Stimulated activated CD4-positive, alpha-beta T cell treated with anti-CD3 and anti-CD28 coated beads, TNF-alpha, amount 100 ng/mL, for 4 hours (primary cell): ENCODE measurements at regions not wholly inside any gene's neighbourhood (a gene's known extent, or its start where the extent isn't known, plus 50 kb on each side); places are given as distances from the start of the nearest gene placed in this dataset.

ENCODE experiments used
- DNase-seq, 3 experiments: peaks; one replicate each; pipeline ENCODE4 v3.0.0-alpha.2; 2020; ENCODE audit warnings: low read depth in 3 of 3

GRCh38 chr5:175034924-175035323 lies 310.5 kb downstream of the MSX2 start:
- DNase-seq, result no peak

GRCh38 chr5:175032741-175033151 lies 308.4 kb downstream of the MSX2 start:
- no peak for DNase-seq

GRCh38 chr5:175032013-175032412 lies 307.6 kb downstream of the MSX2 start:
- DNase-seq, result no peak

- DNase-seq, result no peak
Observed at GRCh38 chr5:175027390-175027789, 303.0 kb downstream of the MSX2 start.

GRCh38 chr5:175025077-175025476 lies 300.7 kb downstream of the MSX2 start:
- DNase-seq, result no peak

GRCh38 chr5:175021841-175022625 lies 297.7 kb downstream of the MSX2 start:
- no peak for DNase-seq

- DNase-seq, result no peak
Observed at GRCh38 chr5:175021321-175021720, 296.9 kb downstream of the MSX2 start.

- DNase-seq, result no peak
Observed at GRCh38 chr5:175015028-175015685, 290.8 kb downstream of the MSX2 start.

GRCh38 chr5:175013251-175013650 lies 288.9 kb downstream of the MSX2 start:
- no peak for DNase-seq

GRCh38 chr5:175012267-175012666 lies 287.9 kb downstream of the MSX2 start:
- DNase-seq, result no peak

GRCh38 chr5:175003531-175003930 lies 279.1 kb downstream of the MSX2 start:
- DNase-seq, result no peak

- no peak for DNase-seq
Observed at GRCh38 chr5:175001876-175002645, 277.7 kb downstream of the MSX2 start.

GRCh38 chr5:175001311-175001710 lies 276.9 kb downstream of the MSX2 start:
- DNase-seq, result no peak

GRCh38 chr5:174999581-174999980 lies 275.2 kb downstream of the MSX2 start:
- no peak for DNase-seq

- DNase-seq, result no peak
Observed at GRCh38 chr5:174998131-174998730, 273.8 kb downstream of the MSX2 start.

GRCh38 chr5:174997688-174998087 lies 273.3 kb downstream of the MSX2 start:
- no peak for DNase-seq

GRCh38 chr5:174996941-174997340 lies 272.6 kb downstream of the MSX2 start:
- no peak for DNase-seq

GRCh38 chr5:174995827-174996226 lies 271.4 kb downstream of the MSX2 start:
- no peak for DNase-seq

GRCh38 chr5:174991847-174992246 lies 267.5 kb downstream of the MSX2 start:
- no peak for DNase-seq

GRCh38 chr5:174990909-174991308 lies 266.5 kb downstream of the MSX2 start:
- no peak for DNase-seq

GRCh38 chr5:174987443-174988012 lies 263.1 kb downstream of the MSX2 start:
- no peak for DNase-seq

GRCh38 chr5:174984863-174985262 lies 260.5 kb downstream of the MSX2 start:
- DNase-seq, result no peak
